ENCODE measurements at regions not wholly inside any gene's neighbourhood (a gene's known extent, or its start where the extent isn't known, plus 50 kb on each side); places are given as distances from the start of the nearest gene placed in this dataset.

DNA sequence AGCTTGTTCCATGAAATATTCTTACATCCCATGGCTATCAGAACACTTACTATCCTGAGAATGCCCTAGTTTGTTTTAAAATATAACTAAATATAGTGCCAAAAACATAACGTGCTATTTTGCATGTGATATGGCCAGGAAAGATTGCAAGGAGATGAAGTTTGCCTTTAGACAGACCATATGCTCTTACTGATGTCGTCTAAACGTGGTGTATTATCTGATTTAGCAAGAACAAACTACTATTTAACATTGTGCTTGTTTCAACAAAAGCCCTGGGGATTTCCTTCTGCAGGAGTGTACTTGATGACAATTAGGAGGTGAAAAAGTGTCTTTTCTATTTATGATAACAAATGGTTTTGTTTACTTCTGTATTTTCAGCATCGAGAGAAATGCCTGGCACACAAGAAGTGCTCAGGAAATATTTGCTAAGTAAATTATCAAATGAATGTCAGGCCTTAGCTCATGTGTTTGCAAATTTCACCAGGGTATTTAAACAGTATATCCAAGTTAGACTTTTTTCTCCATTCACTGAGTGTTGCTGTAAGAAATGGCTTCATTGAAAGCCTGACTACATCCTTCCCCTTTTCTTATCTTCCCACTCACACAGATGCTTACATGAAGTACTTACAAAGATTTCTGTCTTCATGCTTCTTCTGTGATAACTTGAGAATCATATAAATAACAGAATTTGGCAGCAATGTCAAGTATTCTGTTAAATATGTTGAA is 1033.6 kb downstream of the CDH8 start:
- H3K36me3 Mint-ChIP-seq (ENCODE audit: unreplicated experiment): no peaks in the 10 kb centered on the region
- H3K27me3 Mint-ChIP-seq (ENCODE audit: unreplicated experiment): no peaks in the 10 kb centered on the region
- no peak overlapping the region for H3K27ac Mint-ChIP-seq (ENCODE audit: unreplicated experiment)
- no peaks in the 10 kb centered on the region for H3K4me1 Mint-ChIP-seq (ENCODE audit: unreplicated experiment)
- no peak for TF ChIP-seq CTCF (IDR thresholded peaks at IDR 0.05)
- H3K9me3 Mint-ChIP-seq (ENCODE audit: unreplicated experiment): no peaks in the 10 kb centered on the region
- no peak for DNase-seq (ENCODE audit: extremely low spot score, unreplicated experiment)
- H3K4me3 Mint-ChIP-seq (ENCODE audit: unreplicated experiment): no peak overlapping the region

GRCh38 chr16:60991886-60992285 is 1044.4 kb downstream of the CDH8 start:
- TF ChIP-seq CTCF (IDR thresholded peaks at IDR 0.05): no peak
- Mint-ChIP-seq H3K4me3 (ENCODE audit: unreplicated experiment) (no peak overlapping the region), H3K27ac (ENCODE audit: unreplicated experiment) (no peak overlapping the region), H3K4me1 (ENCODE audit: unreplicated experiment) (no peaks in the 10 kb centered on the region), H3K27me3 (ENCODE audit: unreplicated experiment) (no peaks in the 10 kb centered on the region), H3K9me3 (ENCODE audit: unreplicated experiment) (peaks cover 3% of the 10 kb centered on the region), H3K36me3 (ENCODE audit: unreplicated experiment) (no peaks in the 10 kb centered on the region)
- DNase-seq (ENCODE audit: extremely low spot score, unreplicated experiment): no peak

DNA sequence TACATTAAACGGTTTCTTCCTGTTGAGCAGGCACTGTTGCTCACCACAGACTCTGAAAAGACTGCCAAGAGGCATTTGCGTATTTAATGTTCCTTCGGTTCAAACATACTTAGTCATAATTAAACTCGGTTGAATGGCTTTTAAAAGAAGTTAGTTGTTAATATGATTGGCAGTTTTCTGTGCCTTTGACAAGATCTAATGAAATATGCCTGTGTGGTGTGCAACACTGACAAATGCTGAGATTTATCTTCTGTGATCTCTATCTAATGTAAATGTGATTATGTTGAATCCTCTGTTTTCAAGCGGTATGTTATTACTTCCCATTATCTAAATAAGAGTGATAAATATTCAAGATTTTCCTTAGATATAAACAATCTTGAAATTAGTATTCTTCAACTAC is 1046.6 kb downstream of the CDH8 start:
- no peaks in the 10 kb centered on the region for H3K27me3 Mint-ChIP-seq (ENCODE audit: unreplicated experiment)
- H3K9me3 Mint-ChIP-seq (ENCODE audit: unreplicated experiment): peaks cover 3% of the 10 kb centered on the region

DNA sequence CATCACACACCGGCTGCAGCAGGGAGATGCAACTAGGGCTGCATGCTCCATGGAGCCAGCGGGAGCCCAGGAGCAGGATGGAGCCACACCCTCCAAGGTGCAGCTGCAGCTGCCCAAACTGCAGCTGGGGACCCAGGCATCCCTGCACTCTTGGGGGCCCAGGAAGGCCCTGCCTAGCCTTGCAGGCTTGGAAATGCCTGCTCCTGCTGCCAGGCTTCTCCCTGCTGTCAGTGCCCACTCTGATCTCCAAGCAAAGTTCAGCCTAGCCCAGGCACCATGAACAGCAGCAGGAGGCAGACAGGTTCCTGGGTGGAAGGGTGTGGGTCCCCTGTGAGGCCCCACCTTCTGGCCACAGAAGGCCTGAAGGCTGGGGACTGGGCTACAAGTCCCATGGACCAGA is 1057.1 kb downstream of the CDH8 start:
- TF ChIP-seq CTCF (IDR thresholded peaks at IDR 0.05): no peak
- H3K27me3 Mint-ChIP-seq (ENCODE audit: unreplicated experiment): no peaks in the 10 kb centered on the region
- no peak for DNase-seq (ENCODE audit: extremely low spot score, unreplicated experiment)
- H3K9me3 Mint-ChIP-seq (ENCODE audit: unreplicated experiment): no peaks in the 10 kb centered on the region
- H3K27ac Mint-ChIP-seq (ENCODE audit: unreplicated experiment): no peak overlapping the region
- no peaks in the 10 kb centered on the region for H3K4me1 Mint-ChIP-seq (ENCODE audit: unreplicated experiment)
- no peak overlapping the region for H3K4me3 Mint-ChIP-seq (ENCODE audit: unreplicated experiment)
- H3K36me3 Mint-ChIP-seq (ENCODE audit: unreplicated experiment): no peaks in the 10 kb centered on the region

More for the DNA sequence above, 1046.6 kb downstream of the CDH8 start:
- Mint-ChIP-seq H3K4me3 (ENCODE audit: unreplicated experiment) (no peak overlapping the region), H3K36me3 (ENCODE audit: unreplicated experiment) (no peaks in the 10 kb centered on the region), H3K27ac (ENCODE audit: unreplicated experiment) (no peak overlapping the region), H3K4me1 (ENCODE audit: unreplicated experiment) (no peaks in the 10 kb centered on the region)
- no peak for DNase-seq (ENCODE audit: extremely low spot score, unreplicated experiment)
- TF ChIP-seq CTCF (IDR thresholded peaks at IDR 0.05): no peak

GRCh38 chr16:60949800-60950199 is 1086.4 kb downstream of the CDH8 start:
- DNase-seq (ENCODE audit: extremely low spot score, unreplicated experiment): no peak
- TF ChIP-seq CTCF (IDR thresholded peaks at IDR 0.05): no peak
- no peak overlapping the region for H3K27ac Mint-ChIP-seq (ENCODE audit: unreplicated experiment)
- H3K4me1 Mint-ChIP-seq (ENCODE audit: unreplicated experiment): no peaks in the 10 kb centered on the region
- no peak overlapping the region for H3K4me3 Mint-ChIP-seq (ENCODE audit: unreplicated experiment)
- no peaks in the 10 kb centered on the region for H3K36me3 Mint-ChIP-seq (ENCODE audit: unreplicated experiment)
- H3K9me3 Mint-ChIP-seq (ENCODE audit: unreplicated experiment): peaks cover 16% of the 10 kb centered on the region
- H3K27me3 Mint-ChIP-seq (ENCODE audit: unreplicated experiment): no peaks in the 10 kb centered on the region
